ENCODE measurements at regions not wholly inside any gene's neighbourhood (a gene's known extent, or its start where the extent isn't known, plus 50 kb on each side); places are given as distances from the start of the nearest gene placed in this dataset.

DNA sequence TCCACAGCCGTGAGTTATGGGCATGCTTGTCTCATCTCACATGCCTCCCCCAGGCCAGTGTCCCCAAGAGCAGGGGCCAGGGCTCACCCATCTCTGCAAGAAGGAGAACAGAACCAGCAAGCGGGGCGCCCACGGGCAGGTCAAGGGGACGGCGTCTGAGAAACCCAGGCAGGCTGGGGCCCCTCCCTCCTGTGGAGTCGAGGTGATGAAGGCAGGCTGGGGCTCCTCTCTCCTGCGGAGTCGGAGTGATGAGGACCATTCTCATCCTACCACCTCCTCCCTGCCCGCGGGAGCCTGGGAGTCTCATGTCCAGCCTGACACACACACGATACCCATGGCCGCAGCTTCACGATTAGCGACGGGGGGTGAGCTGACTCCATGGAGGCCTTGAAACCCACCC lies 141.9 kb downstream of the CTTN start:
- TF ChIP-seq EP300 (IDR thresholded peaks at IDR 0.05; ENCODE audit: borderline replicate concordance) (no peak), RAD21 (IDR thresholded peaks at IDR 0.05; ENCODE audit: low read depth) (no peak), EGR1 (IDR thresholded peaks at IDR 0.05) (no peak), TEAD4 (IDR thresholded peaks at IDR 0.05) (no peak), YY1 (IDR thresholded peaks at IDR 0.05; ENCODE audit: low read depth) (no peak), CREB1 (IDR thresholded peaks at IDR 0.05; ENCODE audit: low read depth) (no peak), TAF1 (IDR thresholded peaks at IDR 0.05; ENCODE audit: low read depth) (no peak), NFIC (IDR thresholded peaks at IDR 0.05) (no peak), CEBPB (IDR thresholded peaks at IDR 0.05) (no peak), TCF12 (IDR thresholded peaks at IDR 0.05; ENCODE audit: low read depth) (no peak), FOXM1 (IDR thresholded peaks at IDR 0.05; ENCODE audit: borderline replicate concordance, low read depth) (no peak)
- TF ChIP-seq, protein P1, sequence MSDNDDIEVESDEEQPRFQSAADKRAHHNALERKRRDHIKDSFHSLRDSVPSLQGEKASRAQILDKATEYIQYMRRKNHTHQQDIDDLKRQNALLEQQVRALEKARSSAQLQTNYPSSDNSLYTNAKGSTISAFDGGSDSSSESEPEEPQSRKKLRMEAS (IDR thresholded peaks at IDR 0.05), result no peak
- TF ChIP-seq, protein P2, sequence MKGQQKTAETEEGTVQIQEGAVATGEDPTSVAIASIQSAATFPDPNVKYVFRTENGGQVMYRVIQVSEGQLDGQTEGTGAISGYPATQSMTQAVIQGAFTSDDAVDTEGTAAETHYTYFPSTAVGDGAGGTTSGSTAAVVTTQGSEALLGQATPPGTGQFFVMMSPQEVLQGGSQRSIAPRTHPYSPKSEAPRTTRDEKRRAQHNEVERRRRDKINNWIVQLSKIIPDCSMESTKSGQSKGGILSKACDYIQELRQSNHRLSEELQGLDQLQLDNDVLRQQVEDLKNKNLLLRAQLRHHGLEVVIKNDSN (IDR thresholded peaks at IDR 0.05), result no peak
- TF ChIP-seq, protein P3, sequence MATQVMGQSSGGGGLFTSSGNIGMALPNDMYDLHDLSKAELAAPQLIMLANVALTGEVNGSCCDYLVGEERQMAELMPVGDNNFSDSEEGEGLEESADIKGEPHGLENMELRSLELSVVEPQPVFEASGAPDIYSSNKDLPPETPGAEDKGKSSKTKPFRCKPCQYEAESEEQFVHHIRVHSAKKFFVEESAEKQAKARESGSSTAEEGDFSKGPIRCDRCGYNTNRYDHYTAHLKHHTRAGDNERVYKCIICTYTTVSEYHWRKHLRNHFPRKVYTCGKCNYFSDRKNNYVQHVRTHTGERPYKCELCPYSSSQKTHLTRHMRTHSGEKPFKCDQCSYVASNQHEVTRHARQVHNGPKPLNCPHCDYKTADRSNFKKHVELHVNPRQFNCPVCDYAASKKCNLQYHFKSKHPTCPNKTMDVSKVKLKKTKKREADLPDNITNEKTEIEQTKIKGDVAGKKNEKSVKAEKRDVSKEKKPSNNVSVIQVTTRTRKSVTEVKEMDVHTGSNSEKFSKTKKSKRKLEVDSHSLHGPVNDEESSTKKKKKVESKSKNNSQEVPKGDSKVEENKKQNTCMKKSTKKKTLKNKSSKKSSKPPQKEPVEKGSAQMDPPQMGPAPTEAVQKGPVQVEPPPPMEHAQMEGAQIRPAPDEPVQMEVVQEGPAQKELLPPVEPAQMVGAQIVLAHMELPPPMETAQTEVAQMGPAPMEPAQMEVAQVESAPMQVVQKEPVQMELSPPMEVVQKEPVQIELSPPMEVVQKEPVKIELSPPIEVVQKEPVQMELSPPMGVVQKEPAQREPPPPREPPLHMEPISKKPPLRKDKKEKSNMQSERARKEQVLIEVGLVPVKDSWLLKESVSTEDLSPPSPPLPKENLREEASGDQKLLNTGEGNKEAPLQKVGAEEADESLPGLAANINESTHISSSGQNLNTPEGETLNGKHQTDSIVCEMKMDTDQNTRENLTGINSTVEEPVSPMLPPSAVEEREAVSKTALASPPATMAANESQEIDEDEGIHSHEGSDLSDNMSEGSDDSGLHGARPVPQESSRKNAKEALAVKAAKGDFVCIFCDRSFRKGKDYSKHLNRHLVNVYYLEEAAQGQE (IDR thresholded peaks at IDR 0.05; ENCODE audit: low read depth), result no peak
